ENCODE measurements at regions not wholly inside any gene's neighbourhood (a gene's known extent, or its start where the extent isn't known, plus 50 kb on each side); places are given as distances from the start of the nearest gene placed in this dataset.

DNA sequence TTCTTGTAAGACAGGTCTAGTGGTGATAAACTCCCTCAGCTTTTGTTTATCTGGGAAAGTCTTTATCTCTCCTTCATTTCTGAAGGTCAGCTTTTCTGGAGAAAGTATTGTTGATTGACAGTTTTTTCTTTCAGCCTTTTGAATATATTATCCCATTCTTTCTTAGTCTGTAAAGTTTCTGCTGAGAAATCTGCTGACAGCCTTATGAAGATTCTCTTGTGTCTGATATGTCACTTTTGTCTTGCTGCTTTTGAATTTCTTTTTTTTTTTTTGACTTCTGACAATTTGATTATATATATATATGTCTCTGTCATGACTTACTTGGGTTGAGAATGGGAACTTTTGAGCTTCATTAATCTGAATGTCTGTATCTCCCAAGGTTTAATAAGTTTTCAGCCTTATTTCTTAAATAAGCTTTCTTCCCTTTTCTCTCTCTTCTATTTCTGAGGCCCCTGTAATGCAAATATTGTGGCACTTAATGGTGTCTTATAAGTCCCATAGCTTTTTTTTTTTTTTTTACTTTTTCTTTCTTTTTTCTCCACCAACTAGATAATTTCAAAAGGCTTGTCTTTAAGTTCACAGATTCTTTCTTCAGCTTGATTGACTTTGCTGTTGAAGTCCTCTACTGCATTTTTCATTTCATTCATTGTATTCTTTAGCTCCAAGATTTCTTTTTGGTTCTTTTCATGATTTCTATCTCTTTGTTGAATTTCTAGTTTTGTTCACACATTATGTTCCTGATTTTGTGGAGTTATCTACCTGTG lies 81.4 kb upstream of the IL6 start:
- H3K9me3 Mint-ChIP-seq = peaks cover 47% of the 10 kb centered on the region
- peaks cover 24% of the 10 kb centered on the region for H3K36me3 Mint-ChIP-seq (ENCODE audit: low read depth)
- peaks cover 19% of the 10 kb centered on the region for H3K4me1 Mint-ChIP-seq (ENCODE audit: low read depth)
- H3K27ac Mint-ChIP-seq = no peak overlapping the region
- peaks cover 48% of the 10 kb centered on the region for H3K27me3 Mint-ChIP-seq
- no peak overlapping the region for H3K4me3 Mint-ChIP-seq

DNA sequence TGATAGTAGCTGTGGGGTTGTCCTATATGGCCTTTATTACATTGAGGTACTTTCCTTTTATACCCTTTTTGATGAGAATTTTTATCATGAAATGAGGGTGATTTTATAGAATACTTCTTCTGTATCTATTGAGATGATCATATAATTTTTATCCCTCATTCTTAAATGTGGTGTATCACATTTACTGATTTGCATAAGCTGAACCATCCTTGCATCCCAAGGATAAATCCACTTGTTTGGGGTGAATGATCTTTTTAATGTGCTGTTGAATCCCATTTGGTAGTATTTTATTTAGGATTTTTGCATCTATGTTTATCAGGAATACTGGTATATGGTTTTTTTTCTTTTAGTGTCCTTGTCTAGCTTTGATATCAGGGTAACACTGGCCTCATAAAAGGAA lies 84.5 kb upstream of the IL6 start:
- peaks cover 26% of the 10 kb centered on the region for H3K4me1 Mint-ChIP-seq (ENCODE audit: low read depth)
- peaks cover 42% of the 10 kb centered on the region for H3K9me3 Mint-ChIP-seq
- peaks cover 23% of the 10 kb centered on the region for H3K36me3 Mint-ChIP-seq (ENCODE audit: low read depth)
- H3K4me3 Mint-ChIP-seq = no peak overlapping the region
- H3K27ac Mint-ChIP-seq = no peak overlapping the region
- H3K27me3 Mint-ChIP-seq = peaks cover 41% of the 10 kb centered on the region

DNA sequence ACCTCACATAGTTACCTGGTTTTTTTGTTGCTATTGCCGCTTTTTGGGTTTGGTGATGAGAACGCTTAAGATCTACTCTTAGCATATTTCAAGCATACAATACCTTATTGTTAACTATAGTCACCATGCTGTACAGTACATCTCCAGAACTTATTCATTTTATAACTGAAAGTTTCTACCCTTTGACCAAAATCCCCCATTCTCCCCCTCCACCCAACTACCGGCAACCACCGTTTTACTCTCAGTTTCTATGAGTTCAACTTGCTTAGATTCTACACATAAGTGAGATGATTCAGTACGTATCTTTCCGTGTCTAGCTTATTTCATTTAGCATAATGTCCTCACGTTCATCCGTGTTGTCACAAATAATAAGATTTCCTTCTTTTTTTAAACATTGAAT lies 86.7 kb upstream of the IL6 start:
- Mint-ChIP-seq H3K4me1 (ENCODE audit: low read depth) (peaks cover 22% of the 10 kb centered on the region), H3K36me3 (ENCODE audit: low read depth) (peaks cover 21% of the 10 kb centered on the region), H3K4me3 (no peak overlapping the region), H3K27me3 (peaks cover 45% of the 10 kb centered on the region), H3K27ac (no peak overlapping the region), H3K9me3 (peaks cover 34% of the 10 kb centered on the region)

DNA sequence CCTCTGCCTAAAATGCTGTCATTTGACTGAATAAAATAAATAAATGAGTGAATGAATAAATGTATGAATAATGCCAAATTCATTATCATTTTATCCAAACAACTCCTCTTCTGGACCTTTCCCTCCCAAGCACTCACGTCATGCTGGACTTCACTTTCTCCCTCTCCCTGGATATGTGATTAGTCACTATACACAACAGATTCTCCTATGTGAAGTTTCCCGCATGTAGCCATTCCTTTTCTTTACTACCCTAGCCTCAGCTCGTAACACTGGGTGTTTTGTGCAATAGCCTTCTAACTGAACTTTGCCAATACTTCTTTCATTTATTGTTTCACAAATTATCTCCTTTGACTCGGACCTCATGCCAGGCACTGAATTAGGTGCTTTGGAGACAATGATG lies 87.6 kb upstream of the IL6 start:
- H3K9me3 Mint-ChIP-seq = peaks cover 34% of the 10 kb centered on the region
- no peak overlapping the region for H3K27ac Mint-ChIP-seq
- peaks cover 21% of the 10 kb centered on the region for H3K36me3 Mint-ChIP-seq (ENCODE audit: low read depth)
- peaks cover 22% of the 10 kb centered on the region for H3K4me1 Mint-ChIP-seq (ENCODE audit: low read depth)
- peaks cover 51% of the 10 kb centered on the region for H3K27me3 Mint-ChIP-seq
- no peak overlapping the region for H3K4me3 Mint-ChIP-seq

DNA sequence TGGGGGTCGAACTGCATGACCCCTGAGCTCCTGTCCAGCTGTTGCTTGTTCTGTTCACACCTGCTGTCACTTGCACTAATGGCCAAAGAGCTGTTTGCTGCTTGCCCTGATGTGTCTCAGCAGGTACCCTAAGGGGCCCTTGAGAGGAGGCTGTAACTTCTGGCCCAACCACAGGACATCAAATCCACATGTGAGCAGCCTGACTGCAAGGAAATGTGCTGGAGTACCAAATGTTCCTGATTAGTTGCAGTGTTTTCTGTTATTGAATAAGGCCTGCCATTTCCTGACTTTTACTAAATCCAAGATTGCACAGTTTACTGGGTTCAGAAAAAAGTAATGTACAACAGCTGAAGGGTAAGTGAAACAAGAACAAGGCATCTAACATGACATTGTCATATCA lies 91.7 kb upstream of the IL6 start:
- Mint-ChIP-seq H3K4me3 (no peak overlapping the region), H3K9me3 (peaks cover 6% of the 10 kb centered on the region), H3K27me3 (peaks cover 49% of the 10 kb centered on the region), H3K4me1 (ENCODE audit: low read depth) (peaks cover 11% of the 10 kb centered on the region), H3K27ac (no peak overlapping the region), H3K36me3 (ENCODE audit: low read depth) (peaks cover 6% of the 10 kb centered on the region)

DNA sequence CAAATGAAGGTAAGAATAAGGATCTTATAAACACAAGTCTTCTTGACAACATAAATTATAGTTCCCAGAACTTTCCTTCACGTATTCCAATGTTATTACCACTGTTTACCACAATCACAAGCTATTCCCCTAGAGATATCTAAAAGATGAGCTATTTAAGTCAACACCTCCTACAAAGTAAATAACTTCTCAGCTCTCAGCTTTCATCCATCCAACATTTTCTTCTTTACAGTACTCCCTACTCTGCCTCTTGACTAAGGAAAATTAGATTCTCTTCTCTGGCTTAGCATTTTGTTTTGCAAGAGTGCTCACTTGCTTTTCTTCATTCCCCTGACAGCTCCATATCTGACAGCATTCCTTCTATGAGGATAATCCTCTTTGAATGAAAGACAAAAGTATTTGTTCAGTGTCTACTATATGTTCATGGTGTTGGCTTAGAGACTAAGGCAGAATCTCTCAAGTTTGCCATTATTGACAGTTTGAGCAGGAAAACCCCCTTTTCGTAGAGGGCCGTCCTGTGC lies 93.0 kb upstream of the IL6 start:
- Mint-ChIP-seq H3K9me3 (peaks cover under 1% of the 10 kb centered on the region), H3K36me3 (ENCODE audit: low read depth) (peaks cover under 1% of the 10 kb centered on the region), H3K4me3 (no peak overlapping the region), H3K27me3 (peaks cover 47% of the 10 kb centered on the region), H3K27ac (no peak overlapping the region), H3K4me1 (ENCODE audit: low read depth) (no peaks in the 10 kb centered on the region)

DNA sequence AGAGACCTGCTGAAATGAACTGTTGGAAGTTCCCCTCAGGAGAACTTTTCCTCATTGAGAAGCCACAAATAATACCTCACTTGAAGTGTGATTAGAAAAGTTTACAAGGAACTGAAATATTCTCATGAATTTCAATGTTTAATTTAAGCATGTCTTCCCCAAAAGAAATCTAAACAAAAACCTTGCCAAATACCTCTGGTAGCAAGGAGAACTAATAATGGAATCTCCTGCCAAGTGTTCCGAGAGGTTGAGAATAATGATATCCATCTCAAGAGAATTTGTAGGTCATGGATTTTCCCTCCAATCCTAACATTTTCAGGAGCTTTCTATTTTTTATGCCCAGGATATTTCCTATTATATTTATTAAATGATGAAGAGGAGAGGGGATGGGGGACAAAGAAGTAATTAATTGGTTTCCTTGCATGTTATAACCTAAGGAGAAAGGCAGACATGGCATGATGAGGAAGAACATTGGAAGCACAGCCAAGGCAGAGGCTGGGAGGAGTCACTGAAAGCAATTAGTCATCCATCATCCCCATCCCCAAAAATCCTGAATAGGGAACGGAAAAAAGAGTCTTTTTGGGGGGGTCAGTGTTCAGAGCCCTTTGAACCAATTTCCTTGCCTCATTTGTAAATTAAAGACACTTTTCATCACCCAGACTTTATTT lies 93.6 kb upstream of the IL6 start:
- Mint-ChIP-seq H3K4me3 (no peak overlapping the region), H3K27me3 (peaks cover 46% of the 10 kb centered on the region), H3K27ac (no peak overlapping the region), H3K4me1 (ENCODE audit: low read depth) (no peaks in the 10 kb centered on the region), H3K36me3 (ENCODE audit: low read depth) (no peaks in the 10 kb centered on the region), H3K9me3 (no peaks in the 10 kb centered on the region)

DNA sequence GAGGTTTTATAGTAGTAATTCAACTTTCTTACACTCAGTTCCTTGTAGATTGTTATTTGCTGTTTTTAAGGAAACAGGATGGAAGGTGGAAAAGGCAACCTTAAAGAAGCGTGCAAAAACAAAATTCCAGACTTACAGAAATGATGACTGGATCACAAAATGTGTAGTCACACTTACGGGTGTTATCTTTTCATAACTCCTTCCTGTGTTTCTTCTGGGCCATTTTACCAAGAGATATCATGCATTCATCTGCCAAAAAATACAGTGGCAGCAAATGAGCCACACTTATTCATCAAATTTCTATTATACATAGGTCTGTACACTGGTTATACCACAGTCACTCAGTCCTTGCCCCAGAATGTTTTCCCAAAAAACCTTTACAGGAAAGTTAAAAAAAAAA lies 94.3 kb upstream of the IL6 start:
- H3K4me1 Mint-ChIP-seq (ENCODE audit: low read depth) = no peaks in the 10 kb centered on the region
- no peaks in the 10 kb centered on the region for H3K9me3 Mint-ChIP-seq
- no peaks in the 10 kb centered on the region for H3K36me3 Mint-ChIP-seq (ENCODE audit: low read depth)
- H3K27me3 Mint-ChIP-seq = peaks cover 46% of the 10 kb centered on the region
- H3K4me3 Mint-ChIP-seq = no peak overlapping the region
- no peak overlapping the region for H3K27ac Mint-ChIP-seq

DNA sequence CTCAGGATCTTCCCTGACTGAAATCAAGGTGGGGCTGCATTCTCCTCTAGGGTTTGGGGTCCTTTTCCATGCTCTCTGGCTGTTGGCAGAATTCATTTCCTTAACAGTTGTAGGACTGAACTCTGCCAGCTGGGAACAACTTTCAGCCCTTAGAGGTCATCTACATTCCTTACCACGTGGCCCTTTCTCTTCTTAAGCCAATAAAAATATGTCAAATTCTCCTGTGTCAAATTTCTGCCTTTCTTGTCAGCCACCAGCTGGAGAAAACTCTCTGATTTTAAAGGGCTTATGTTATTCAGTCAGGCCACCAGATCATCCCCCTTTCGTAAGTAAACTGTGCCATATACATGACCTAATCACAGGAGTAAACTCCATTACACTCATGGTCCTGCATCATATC lies 95.3 kb upstream of the IL6 start:
- H3K27me3 Mint-ChIP-seq = peaks cover 50% of the 10 kb centered on the region
- no peak overlapping the region for H3K27ac Mint-ChIP-seq
- no peaks in the 10 kb centered on the region for H3K36me3 Mint-ChIP-seq (ENCODE audit: low read depth)
- no peaks in the 10 kb centered on the region for H3K4me1 Mint-ChIP-seq (ENCODE audit: low read depth)
- no peak overlapping the region for H3K4me3 Mint-ChIP-seq
- no peaks in the 10 kb centered on the region for H3K9me3 Mint-ChIP-seq

DNA sequence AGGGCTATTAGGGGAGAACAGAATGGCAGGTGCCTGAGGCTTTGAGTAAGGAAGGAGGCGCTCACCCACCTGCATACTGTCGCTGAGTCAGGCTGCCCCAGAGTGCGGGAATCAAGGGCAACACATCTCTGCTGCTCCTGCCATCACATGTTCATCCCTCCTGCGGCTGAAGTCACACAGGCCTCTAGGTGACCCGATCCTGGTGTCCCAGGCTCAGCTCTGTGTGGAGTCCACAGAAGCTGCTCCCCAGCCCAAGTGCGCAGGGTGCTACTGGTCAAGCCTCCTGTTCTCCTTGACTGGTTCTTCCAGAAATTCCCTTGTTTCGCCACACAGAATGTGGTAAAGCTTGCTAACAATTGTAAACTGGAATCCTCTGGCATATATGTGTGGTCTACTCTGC lies 96.9 kb upstream of the IL6 start:
- H3K27ac Mint-ChIP-seq = no peak overlapping the region
- no peak overlapping the region for H3K4me3 Mint-ChIP-seq
- H3K9me3 Mint-ChIP-seq = no peaks in the 10 kb centered on the region
- H3K4me1 Mint-ChIP-seq (ENCODE audit: low read depth) = no peaks in the 10 kb centered on the region
- no peaks in the 10 kb centered on the region for H3K36me3 Mint-ChIP-seq (ENCODE audit: low read depth)
- peaks cover 45% of the 10 kb centered on the region for H3K27me3 Mint-ChIP-seq

DNA sequence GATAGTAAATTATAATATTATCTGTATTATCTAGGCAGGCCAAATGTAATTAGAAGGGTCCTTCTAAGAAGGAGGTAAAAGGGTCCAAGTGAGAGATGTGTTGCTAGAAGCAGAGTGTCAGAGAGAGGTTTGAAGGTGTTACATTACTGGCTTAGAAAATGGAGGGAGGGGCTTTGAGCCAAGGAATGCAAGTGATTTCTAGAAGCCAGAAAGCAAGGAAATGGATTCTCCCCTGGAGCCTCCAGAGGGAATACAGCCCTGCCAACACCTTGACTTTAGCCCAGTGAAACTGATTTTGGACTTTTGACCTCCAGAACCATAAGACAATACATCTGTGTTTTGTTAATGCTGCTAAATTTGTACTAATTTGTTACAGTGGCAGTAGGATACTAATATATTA lies 97.9 kb upstream of the IL6 start:
- Mint-ChIP-seq H3K4me3 (no peak overlapping the region), H3K9me3 (no peaks in the 10 kb centered on the region), H3K27ac (no peak overlapping the region), H3K27me3 (peaks cover 42% of the 10 kb centered on the region), H3K4me1 (ENCODE audit: low read depth) (no peaks in the 10 kb centered on the region), H3K36me3 (ENCODE audit: low read depth) (no peaks in the 10 kb centered on the region)

DNA sequence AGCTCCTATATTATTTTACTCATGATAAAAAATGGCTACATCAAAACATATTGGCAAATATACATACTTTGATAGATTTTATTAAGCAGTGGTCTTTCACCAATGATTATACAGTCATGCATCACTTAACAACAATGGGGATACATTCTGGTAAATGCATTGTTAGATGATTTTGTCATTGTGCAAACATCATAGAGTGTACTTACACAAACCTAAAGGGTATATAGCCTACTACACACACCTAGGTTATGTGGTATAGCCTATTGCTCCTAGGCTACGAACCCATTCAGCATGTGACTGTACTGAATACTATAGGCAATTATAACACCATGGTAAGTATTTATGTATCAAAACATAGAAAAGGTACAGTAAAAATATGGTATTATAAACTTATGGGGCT lies 98.9 kb upstream of the IL6 start:
- no peaks in the 10 kb centered on the region for H3K36me3 Mint-ChIP-seq (ENCODE audit: low read depth)

DNA sequence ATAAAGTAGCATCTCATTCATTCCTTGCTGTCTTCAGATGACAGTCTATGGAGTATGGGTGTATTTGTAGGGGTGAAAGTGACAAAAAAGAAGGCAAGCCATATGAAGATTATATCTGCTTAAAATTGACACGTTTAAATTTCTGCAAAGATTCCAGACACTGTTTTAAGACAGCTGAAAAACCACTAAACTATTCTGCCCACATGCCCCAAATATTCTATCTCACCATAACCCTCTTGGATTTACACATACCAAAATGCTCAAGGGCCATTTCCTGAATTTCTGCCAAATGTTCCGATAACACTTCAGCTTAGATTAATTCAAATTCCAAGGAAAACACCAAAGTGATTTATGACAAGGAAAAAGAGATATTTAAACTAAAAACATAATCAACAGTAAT lies 99.9 kb upstream of the IL6 start:
- no peak overlapping the region for H3K4me3 Mint-ChIP-seq
- H3K4me1 Mint-ChIP-seq (ENCODE audit: low read depth) = no peaks in the 10 kb centered on the region
- no peaks in the 10 kb centered on the region for H3K36me3 Mint-ChIP-seq (ENCODE audit: low read depth)
- H3K9me3 Mint-ChIP-seq = no peaks in the 10 kb centered on the region
- H3K27ac Mint-ChIP-seq = no peak overlapping the region
- H3K27me3 Mint-ChIP-seq = peaks cover 33% of the 10 kb centered on the region

More for the DNA sequence above, 98.9 kb upstream of the IL6 start:
- Mint-ChIP-seq H3K27ac (no peak overlapping the region), H3K9me3 (no peaks in the 10 kb centered on the region), H3K27me3 (peaks cover 36% of the 10 kb centered on the region), H3K4me3 (no peak overlapping the region), H3K4me1 (ENCODE audit: low read depth) (no peaks in the 10 kb centered on the region)

DNA sequence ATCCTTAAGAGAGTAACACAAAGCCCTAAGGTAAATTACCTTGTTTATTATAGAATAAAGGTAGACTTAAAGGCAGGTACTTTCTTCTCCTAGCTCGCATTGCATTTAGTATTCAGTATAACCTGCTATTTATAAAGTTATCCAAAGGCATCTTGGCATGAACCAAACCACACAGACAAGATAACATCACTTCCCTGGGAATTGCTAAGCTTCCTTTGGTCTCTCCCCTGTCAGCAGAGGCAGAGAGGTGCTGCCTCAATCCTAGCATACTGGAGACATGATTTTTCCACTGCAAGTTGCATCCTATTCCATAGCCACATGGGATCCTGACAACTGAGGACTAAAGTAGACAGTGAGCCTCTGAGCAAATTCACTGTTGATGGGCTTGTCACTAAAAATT lies 101.7 kb upstream of the IL6 start:
- H3K4me1 Mint-ChIP-seq (ENCODE audit: low read depth) = no peaks in the 10 kb centered on the region
- H3K9me3 Mint-ChIP-seq = no peaks in the 10 kb centered on the region
- peaks cover 31% of the 10 kb centered on the region for H3K27me3 Mint-ChIP-seq
- no peaks in the 10 kb centered on the region for H3K36me3 Mint-ChIP-seq (ENCODE audit: low read depth)
- no peak overlapping the region for H3K4me3 Mint-ChIP-seq
- H3K27ac Mint-ChIP-seq = no peak overlapping the region

DNA sequence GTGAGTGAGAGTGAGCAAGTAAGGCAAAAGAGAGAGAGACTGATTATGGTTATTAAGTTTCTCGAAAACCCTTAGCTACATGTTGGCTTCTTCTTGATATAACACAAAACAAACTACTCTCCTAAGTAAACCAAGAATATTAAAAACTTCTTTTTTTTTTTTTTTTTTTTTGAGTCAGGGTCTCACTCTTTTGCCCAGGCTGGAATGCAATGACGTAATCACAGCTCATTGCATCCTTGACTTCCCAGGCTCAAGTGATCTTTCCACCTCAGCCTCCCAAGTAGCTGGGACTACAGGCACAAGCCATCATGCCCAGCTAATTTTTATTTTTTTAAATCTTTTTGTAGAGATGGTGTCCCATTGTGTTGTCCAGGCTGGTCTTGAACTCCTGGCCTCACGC lies 102.2 kb upstream of the IL6 start:
- H3K27me3 Mint-ChIP-seq = peaks cover 30% of the 10 kb centered on the region
- no peaks in the 10 kb centered on the region for H3K4me1 Mint-ChIP-seq (ENCODE audit: low read depth)
- H3K4me3 Mint-ChIP-seq = no peak overlapping the region
- no peaks in the 10 kb centered on the region for H3K9me3 Mint-ChIP-seq
- H3K36me3 Mint-ChIP-seq (ENCODE audit: low read depth) = no peaks in the 10 kb centered on the region
- H3K27ac Mint-ChIP-seq = no peak overlapping the region

All from stimulated activated naive CD8-positive, alpha-beta T cell treated with anti-CD3 and anti-CD28 coated beads, Interleukin-15, Interleukin-2, amounts not matched to agents 100 ng/mL and 50 ng/mL, for 24 hours (primary cell).